ENCODE measurements at regions not wholly inside any gene's neighbourhood (a gene's known extent, or its start where the extent isn't known, plus 50 kb on each side); places are given as distances from the start of the nearest gene placed in this dataset.

DNA sequence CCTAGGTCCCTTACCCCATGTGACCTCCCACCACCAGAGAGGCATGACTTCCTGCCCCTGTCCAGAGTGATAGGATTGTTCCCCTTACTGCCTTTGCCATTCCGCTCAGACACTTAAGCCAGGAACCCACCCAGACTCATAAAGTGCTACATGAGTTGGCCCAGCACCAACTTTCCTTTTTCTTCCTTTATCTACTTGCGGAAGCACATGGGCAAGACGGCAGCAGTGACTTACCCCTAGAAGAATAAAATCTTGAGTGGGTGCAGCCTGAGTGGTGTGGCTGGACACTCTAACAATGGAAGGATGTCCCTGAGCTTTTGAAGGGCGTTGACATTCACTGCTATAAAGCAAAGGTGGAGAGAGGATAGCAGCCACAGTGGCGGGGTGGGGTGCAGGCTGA lies 100.1 kb downstream of the MAB21L3 start:
- Mint-ChIP-seq H3K4me1 (no peaks in the 10 kb centered on the region), H3K4me3 (no peak overlapping the region), H3K9me3 (no peaks in the 10 kb centered on the region), H3K36me3 (ENCODE audit: low read depth) (no peaks in the 10 kb centered on the region), H3K27ac (no peak overlapping the region), H3K27me3 (no peaks in the 10 kb centered on the region)
- DNase-seq, result no peak
- ChIA-PET CTCF (no interaction called here), POLR2A (no interaction called here)

DNA sequence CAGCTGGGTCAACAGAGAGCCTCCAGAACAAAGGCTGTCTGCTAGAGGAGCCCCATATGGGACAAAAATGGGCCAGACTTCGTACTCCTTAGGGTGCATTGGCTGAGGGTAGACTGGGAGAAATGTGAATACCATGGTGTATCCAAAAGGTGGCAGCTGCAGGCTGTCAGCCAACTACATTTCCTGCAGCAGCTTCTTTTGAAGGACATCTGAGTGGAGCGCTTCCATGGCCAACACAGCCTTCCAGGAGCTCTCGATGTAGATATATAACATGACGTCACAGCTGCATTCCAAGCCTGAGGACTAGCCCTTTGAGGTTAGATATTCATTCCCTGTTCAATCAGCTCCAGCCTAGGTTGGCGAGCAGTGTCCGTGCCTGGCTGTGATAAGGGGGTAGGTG lies 107.7 kb downstream of the MAB21L3 start:
- Mint-ChIP-seq H3K27ac (no peak overlapping the region), H3K27me3 (no peaks in the 10 kb centered on the region), H3K4me1 (no peaks in the 10 kb centered on the region), H3K4me3 (no peak overlapping the region), H3K36me3 (ENCODE audit: low read depth) (no peaks in the 10 kb centered on the region), H3K9me3 (no peaks in the 10 kb centered on the region)
- CTCF ChIA-PET, result no interaction called here
- POLR2A ChIA-PET, result no interaction called here
- no peak for DNase-seq

GRCh38 chr1:116219651-116220434 lies 108.6 kb downstream of the MAB21L3 start:
- Mint-ChIP-seq H3K9me3 (no peaks in the 10 kb centered on the region), H3K27me3 (no peaks in the 10 kb centered on the region), H3K4me1 (no peaks in the 10 kb centered on the region), H3K36me3 (ENCODE audit: low read depth) (no peaks in the 10 kb centered on the region), H3K4me3 (no peak overlapping the region), H3K27ac (no peak overlapping the region)
- no peak for DNase-seq
- POLR2A ChIA-PET, result no interaction called here
- CTCF ChIA-PET, result no interaction called here

- H3K4me1 Mint-ChIP-seq, result no peaks in the 10 kb centered on the region
These were observed 112.9 kb downstream of the MAB21L3 start for GRCh38 chr1:116224111-116224510.

GRCh38 chr1:116224561-116224960 lies 113.4 kb downstream of the MAB21L3 start:
- no peak overlapping the region for H3K4me3 Mint-ChIP-seq
- ChIA-PET POLR2A (no interaction called here), CTCF (no interaction called here)

More at GRCh38 chr1:116224111-116224510, 112.9 kb downstream of the MAB21L3 start:
- H3K27ac Mint-ChIP-seq, result no peak overlapping the region
- H3K27me3 Mint-ChIP-seq, result peaks cover 2% of the 10 kb centered on the region
- DNase-seq, result no peak
- ChIA-PET CTCF (interaction anchor here (1.1 to 1.2 kb wide), 2 partner anchors 85 to 167 kb away, joined by 4 to 5 read pairs; no protein-coding TSS in a partner anchor), POLR2A (no interaction called here)
- no peak overlapping the region for H3K4me3 Mint-ChIP-seq
- no peaks in the 10 kb centered on the region for H3K36me3 Mint-ChIP-seq (ENCODE audit: low read depth)
- no peaks in the 10 kb centered on the region for H3K9me3 Mint-ChIP-seq

DNA sequence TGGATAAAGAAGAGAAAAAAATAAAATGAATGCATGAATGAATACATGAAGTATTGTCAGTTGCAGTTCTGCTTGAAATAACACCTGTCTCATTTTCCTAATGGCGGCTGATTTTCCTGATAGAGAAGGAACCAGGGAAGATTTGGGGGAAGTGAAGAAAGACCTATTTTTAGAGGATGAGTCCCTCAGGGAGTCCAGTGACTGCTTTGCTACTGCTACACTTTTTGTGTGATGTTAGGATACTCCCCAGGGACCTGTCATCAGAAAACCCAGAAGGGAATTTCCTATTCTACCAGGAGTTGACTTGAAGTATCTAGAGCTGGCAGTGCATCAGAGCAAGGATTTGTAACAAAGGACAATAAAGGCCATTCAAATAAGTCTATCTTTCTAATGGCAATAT lies 114.8 kb downstream of the MAB21L3 start:
- Mint-ChIP-seq H3K4me1 (no peaks in the 10 kb centered on the region), H3K27ac (no peak overlapping the region), H3K9me3 (no peaks in the 10 kb centered on the region), H3K36me3 (ENCODE audit: low read depth) (no peaks in the 10 kb centered on the region), H3K4me3 (no peak overlapping the region), H3K27me3 (peaks cover 2% of the 10 kb centered on the region)
- DNase-seq, result no peak
- CTCF ChIA-PET, result interaction anchor here (1.1 kb wide), 1 partner anchor 259 kb away, joined by 3 read pairs; no protein-coding TSS in a partner anchor
- POLR2A ChIA-PET, result no interaction called here

More at GRCh38 chr1:116224561-116224960, 113.4 kb downstream of the MAB21L3 start:
- Mint-ChIP-seq H3K27ac (no peak overlapping the region), H3K9me3 (no peaks in the 10 kb centered on the region), H3K27me3 (peaks cover 2% of the 10 kb centered on the region), H3K36me3 (ENCODE audit: low read depth) (no peaks in the 10 kb centered on the region), H3K4me1 (no peaks in the 10 kb centered on the region)
- no peak for DNase-seq

DNA sequence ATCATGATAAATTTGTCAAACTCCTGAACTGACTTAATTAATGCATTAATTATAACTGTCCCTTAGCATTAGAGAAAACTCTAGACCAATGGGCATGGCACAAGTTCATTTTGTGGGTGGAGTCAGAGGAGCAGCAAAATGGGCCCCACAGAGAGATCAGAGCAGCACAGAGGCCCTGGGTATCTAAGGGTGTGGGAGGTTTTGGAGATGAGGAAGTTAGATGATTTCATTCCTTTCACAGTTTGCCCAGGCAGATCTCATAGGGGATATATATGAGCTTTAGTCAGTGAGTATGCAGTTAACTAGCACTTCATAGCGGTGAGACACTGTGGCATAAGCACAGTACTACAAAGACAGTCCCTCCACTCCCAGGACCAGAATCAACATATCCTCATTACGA lies 117.3 kb downstream of the MAB21L3 start:
- no peak for DNase-seq
- Mint-ChIP-seq H3K27ac (no peak overlapping the region), H3K27me3 (peaks cover 2% of the 10 kb centered on the region), H3K9me3 (no peaks in the 10 kb centered on the region), H3K4me1 (no peaks in the 10 kb centered on the region), H3K4me3 (no peak overlapping the region), H3K36me3 (ENCODE audit: low read depth) (no peaks in the 10 kb centered on the region)
- POLR2A ChIA-PET, result no interaction called here
- CTCF ChIA-PET, result no interaction called here

GRCh38 chr1:116230712-116231111 lies 119.5 kb downstream of the MAB21L3 start:
- no peak for DNase-seq
- H3K27ac Mint-ChIP-seq, result no peak overlapping the region
- ChIA-PET POLR2A (no interaction called here), CTCF (interaction anchor here (1.0 to 1.6 kb wide), 2 partner anchors 91 to 255 kb away, joined by 3 to 8 read pairs; no protein-coding TSS in a partner anchor)
- no peaks in the 10 kb centered on the region for H3K4me1 Mint-ChIP-seq
- peaks cover 2% of the 10 kb centered on the region for H3K27me3 Mint-ChIP-seq
- H3K4me3 Mint-ChIP-seq, result no peak overlapping the region
- H3K36me3 Mint-ChIP-seq (ENCODE audit: low read depth), result no peaks in the 10 kb centered on the region
- H3K9me3 Mint-ChIP-seq, result no peaks in the 10 kb centered on the region

DNA sequence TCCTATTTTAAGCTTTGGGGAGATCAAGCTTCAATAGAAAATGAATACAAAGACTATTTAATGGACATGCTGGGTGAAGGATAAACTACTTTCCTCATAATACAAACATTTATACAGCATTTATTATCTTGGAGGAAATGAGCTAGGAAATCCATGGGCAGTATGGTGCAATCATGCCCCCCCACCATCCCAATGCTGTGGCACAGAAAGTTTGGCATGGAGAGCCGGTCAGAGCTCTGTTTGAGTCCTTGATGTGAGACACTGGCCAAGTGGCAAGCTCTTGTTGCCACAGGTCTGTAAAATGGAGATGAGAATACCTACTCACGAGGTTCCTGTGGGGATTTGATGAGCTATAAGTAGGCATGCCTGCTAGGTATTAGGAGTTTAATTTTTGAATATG lies 120.6 kb downstream of the MAB21L3 start:
- ChIA-PET POLR2A (no interaction called here), CTCF (interaction anchor here (1.6 kb wide), 1 partner anchor 254 kb away, joined by 8 read pairs; no protein-coding TSS in a partner anchor)
- no peak overlapping the region for H3K4me3 Mint-ChIP-seq
- no peaks in the 10 kb centered on the region for H3K36me3 Mint-ChIP-seq (ENCODE audit: low read depth)
- H3K9me3 Mint-ChIP-seq, result no peaks in the 10 kb centered on the region
- DNase-seq, result no peak
- H3K27me3 Mint-ChIP-seq, result peaks cover 2% of the 10 kb centered on the region
- no peaks in the 10 kb centered on the region for H3K4me1 Mint-ChIP-seq
- H3K27ac Mint-ChIP-seq, result no peak overlapping the region

DNA sequence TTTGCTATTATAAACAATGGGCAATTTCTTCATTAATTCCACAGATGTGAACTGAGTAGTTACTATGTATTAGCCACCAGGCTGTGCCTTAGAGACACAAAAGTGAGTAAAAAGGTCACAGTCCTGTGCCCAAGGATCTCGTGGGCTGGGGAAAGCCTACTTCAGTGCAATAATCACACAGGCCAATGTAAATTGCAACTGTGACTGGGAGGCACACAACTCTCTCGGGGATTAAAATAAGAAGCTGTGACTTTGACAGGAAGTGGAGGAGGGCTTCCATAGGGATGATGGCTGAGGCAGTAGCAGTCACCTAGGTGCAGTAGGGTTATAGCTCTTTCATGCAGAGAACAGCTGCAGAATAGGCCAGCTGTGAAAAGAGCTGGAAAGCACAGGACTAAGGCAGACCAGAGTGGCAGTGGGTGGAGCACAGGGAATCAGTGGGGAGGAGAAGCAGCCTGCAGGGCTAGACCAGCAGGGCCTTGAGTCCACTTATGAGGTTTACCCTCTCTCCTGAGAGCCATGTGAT lies 121.9 kb downstream of the MAB21L3 start:
- no peaks in the 10 kb centered on the region for H3K36me3 Mint-ChIP-seq (ENCODE audit: low read depth)
- no peak overlapping the region for H3K27ac Mint-ChIP-seq
- H3K27me3 Mint-ChIP-seq, result no peaks in the 10 kb centered on the region
- no peaks in the 10 kb centered on the region for H3K9me3 Mint-ChIP-seq
- no peak for DNase-seq
- ChIA-PET CTCF (interaction anchor here (0.7 to 1.0 kb wide), 2 partner anchors 49 to 253 kb away, joined by 3 read pairs; no protein-coding TSS in a partner anchor), POLR2A (no interaction called here)
- no peaks in the 10 kb centered on the region for H3K4me1 Mint-ChIP-seq
- H3K4me3 Mint-ChIP-seq, result no peak overlapping the region

DNA sequence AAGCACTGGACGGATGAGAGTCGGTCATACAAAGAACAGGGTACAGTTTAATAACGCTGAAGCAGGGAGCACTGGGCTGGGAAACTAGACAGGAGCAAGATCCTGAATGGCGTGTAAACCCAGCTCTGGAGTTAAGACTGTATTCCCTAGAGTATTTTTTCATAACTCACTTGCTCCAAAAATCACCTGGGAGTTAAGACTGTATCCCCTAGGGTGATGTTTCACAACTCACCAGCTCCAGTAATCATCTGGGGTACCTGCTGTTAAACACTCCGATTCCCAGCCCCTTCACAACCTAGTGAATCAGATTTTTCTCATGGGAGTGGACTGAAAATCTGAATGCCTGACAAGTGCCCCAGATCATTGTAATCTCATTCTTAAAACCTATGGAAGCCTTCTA lies 123.2 kb downstream of the MAB21L3 start:
- Mint-ChIP-seq H3K9me3 (no peaks in the 10 kb centered on the region), H3K27ac (no peak overlapping the region), H3K4me3 (no peak overlapping the region), H3K36me3 (ENCODE audit: low read depth) (no peaks in the 10 kb centered on the region), H3K4me1 (no peaks in the 10 kb centered on the region), H3K27me3 (peaks cover 1% of the 10 kb centered on the region)
- POLR2A ChIA-PET, result no interaction called here
- CTCF ChIA-PET, result no interaction called here
- DNase-seq, result no peak

- no peaks in the 10 kb centered on the region for H3K36me3 Mint-ChIP-seq (ENCODE audit: low read depth)
- ChIA-PET CTCF (interaction anchor here (1.4 kb wide), 1 partner anchor 246 kb away, joined by 3 read pairs; no protein-coding TSS in a partner anchor), POLR2A (no interaction called here)
- DNase-seq, result no peak
- no peaks in the 10 kb centered on the region for H3K9me3 Mint-ChIP-seq
- no peaks in the 10 kb centered on the region for H3K4me1 Mint-ChIP-seq
- no peak overlapping the region for H3K27ac Mint-ChIP-seq
- peaks cover 1% of the 10 kb centered on the region for H3K27me3 Mint-ChIP-seq
- no peak overlapping the region for H3K4me3 Mint-ChIP-seq
These were observed 128.7 kb downstream of the MAB21L3 start for GRCh38 chr1:116239916-116240315.

DNA sequence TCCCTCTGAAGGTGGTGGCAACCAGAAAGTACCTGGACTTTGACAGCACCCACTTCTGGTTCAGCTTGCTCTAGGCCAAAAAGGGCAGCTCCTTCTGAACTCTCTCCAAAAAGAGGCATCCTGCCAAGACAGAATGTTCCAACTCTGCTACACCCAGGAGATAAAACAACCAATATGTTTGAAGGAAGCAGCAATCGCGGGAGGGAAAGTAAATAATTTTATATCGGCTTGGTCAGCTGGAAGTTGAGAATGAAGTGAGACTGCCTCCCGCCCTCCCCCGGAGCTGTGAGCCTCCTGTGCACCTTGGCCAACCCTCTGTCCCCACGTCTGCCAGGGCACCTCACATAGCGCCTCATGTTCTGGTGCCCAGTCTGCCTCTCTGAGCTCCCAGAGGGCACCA lies 130.3 kb upstream of the ATP1A1 start:
- ChIA-PET POLR2A (no interaction called here), CTCF (interaction anchor here (1.4 kb wide), 1 partner anchor 76 kb away, joined by 3 read pairs; no protein-coding TSS in a partner anchor)
- Mint-ChIP-seq H3K4me1 (no peaks in the 10 kb centered on the region), H3K9me3 (no peaks in the 10 kb centered on the region), H3K4me3 (no peak overlapping the region), H3K27me3 (peaks cover 1% of the 10 kb centered on the region), H3K36me3 (ENCODE audit: low read depth) (no peaks in the 10 kb centered on the region), H3K27ac (no peak overlapping the region)
- no peak for DNase-seq

Data from activated CD4-positive, alpha-beta memory T cell treated with anti-CD3 and anti-CD28 coated beads, Interleukin-2, amount 10 ng/mL, durations not matched to agents 7 days and 5 days (primary cell).